ENCODE measurements at regions not wholly inside any gene's neighbourhood (a gene's known extent, or its start where the extent isn't known, plus 50 kb on each side); places are given as distances from the start of the nearest gene placed in this dataset.

DNA sequence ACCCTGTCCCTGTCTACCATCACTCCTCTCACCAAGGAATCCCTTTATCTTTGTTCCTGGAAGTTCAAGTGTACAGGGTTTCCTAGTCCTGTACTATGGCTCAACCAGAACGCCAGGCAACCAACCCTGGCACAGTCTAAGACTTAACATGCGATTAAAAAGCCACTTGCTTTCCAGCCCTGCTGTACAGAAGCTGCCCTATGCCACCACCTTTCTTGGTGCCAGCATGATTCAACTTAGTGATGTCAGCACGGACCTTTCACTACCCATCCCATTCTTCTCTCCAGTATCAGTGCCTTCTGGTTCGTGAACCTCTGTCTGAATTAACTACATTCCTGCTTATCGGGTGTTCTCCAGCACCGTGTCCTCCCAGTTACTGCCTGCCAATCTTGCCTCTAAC, 151.1 kb downstream of the KLF12 start:
- no peak for TF ChIP-seq EZH2 (IDR thresholded peaks at IDR 0.05; ENCODE audit: borderline replicate concordance, low read length)
- TF ChIP-seq, protein P1, sequence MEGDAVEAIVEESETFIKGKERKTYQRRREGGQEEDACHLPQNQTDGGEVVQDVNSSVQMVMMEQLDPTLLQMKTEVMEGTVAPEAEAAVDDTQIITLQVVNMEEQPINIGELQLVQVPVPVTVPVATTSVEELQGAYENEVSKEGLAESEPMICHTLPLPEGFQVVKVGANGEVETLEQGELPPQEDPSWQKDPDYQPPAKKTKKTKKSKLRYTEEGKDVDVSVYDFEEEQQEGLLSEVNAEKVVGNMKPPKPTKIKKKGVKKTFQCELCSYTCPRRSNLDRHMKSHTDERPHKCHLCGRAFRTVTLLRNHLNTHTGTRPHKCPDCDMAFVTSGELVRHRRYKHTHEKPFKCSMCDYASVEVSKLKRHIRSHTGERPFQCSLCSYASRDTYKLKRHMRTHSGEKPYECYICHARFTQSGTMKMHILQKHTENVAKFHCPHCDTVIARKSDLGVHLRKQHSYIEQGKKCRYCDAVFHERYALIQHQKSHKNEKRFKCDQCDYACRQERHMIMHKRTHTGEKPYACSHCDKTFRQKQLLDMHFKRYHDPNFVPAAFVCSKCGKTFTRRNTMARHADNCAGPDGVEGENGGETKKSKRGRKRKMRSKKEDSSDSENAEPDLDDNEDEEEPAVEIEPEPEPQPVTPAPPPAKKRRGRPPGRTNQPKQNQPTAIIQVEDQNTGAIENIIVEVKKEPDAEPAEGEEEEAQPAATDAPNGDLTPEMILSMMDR (IDR thresholded peaks at IDR 0.05; ENCODE audit: low read length): no peak
